HepG2 (cell line): ENCODE measurements at regions not wholly inside any gene's neighbourhood (a gene's known extent, or its start where the extent isn't known, plus 50 kb on each side); places are given as distances from the start of the nearest gene placed in this dataset.

Source experiments
- CHD2 ChIP-seq: IDR thresholded peaks from 2 replicates; pipeline ENCODE4 v1.6.1; 2011; ENCODE audit warnings: low read depth, low read length, improper control_type of control experiment
- CTCF ChIP-seq: sonication (generic); formaldehyde crosslinking; IDR thresholded peaks from 2 replicates; pipeline ENCODE4 v1.5.0; 2020; ENCODE audit warnings: mild to moderate bottlenecking, missing genetic modification reagents, moderate library complexity
- EEA1 ChIP-seq: sonication (generic); formaldehyde crosslinking; IDR thresholded peaks from 2 replicates; pipeline ENCODE4 v1.5.1; 2020; ENCODE audit warnings: mild to moderate bottlenecking, missing genetic modification reagents, borderline replicate concordance
- EP300 ChIP-seq, 3 experiments: sonication (generic) in 1 of 3; formaldehyde crosslinking in 1 of 3; IDR thresholded peaks; 2 replicates each; pipeline versions ENCODE4 v1.5.1 to v1.6.1; 2011 to 2020; ENCODE audit warnings: low read depth in 2 of 3, low read length in 2 of 3, borderline replicate concordance in 1 of 3, improper control_type of control experiment in 1 of 3, mild to moderate bottlenecking in 1 of 3, missing genetic modification reagents in 1 of 3, moderate library complexity in 1 of 3
- FOXM1 ChIP-seq: sonication (generic); formaldehyde crosslinking; IDR thresholded peaks from 2 replicates; pipeline ENCODE4 v1.5.0; 2020; ENCODE audit warnings: missing genetic modification reagents
- HHEX ChIP-seq: IDR thresholded peaks from 2 replicates; pipeline ENCODE4 v1.6.1; 2016; ENCODE audit warnings: control low read depth
- JUND ChIP-seq: sonication (generic); formaldehyde crosslinking; IDR thresholded peaks from 2 replicates; pipeline ENCODE4 v1.8.0; 2022; ENCODE audit warnings: mild to moderate bottlenecking, missing genetic modification reagents
- MEF2D ChIP-seq: sonication (generic); formaldehyde crosslinking; IDR thresholded peaks from 2 replicates; pipeline ENCODE4 v1.5.1; 2020; ENCODE audit warnings: mild to moderate bottlenecking, missing genetic modification reagents
- ZBTB21 ChIP-seq: sonication (generic); formaldehyde crosslinking; IDR thresholded peaks from 2 replicates; pipeline ENCODE4 v1.4.0; 2020; ENCODE audit warnings: missing genetic modification reagents
- ZFP36 ChIP-seq: fragments of 150-350 bp; IDR thresholded peaks from 2 replicates; pipeline ENCODE4 v1.6.1; 2018; ENCODE audit warnings: borderline replicate concordance, low read length, low read depth; ENCODE audit not compliant: partially characterized antibody
- ZNF343 ChIP-seq: sonication (generic); formaldehyde crosslinking; IDR thresholded peaks from 2 replicates; pipeline ENCODE4 v1.4.0; 2020; ENCODE audit warnings: mild to moderate bottlenecking, missing genetic modification reagents
- ZSCAN25 ChIP-seq: sonication (generic); formaldehyde crosslinking; IDR thresholded peaks from 2 replicates; pipeline ENCODE4 v1.8.0; 2022; ENCODE audit warnings: mild to moderate bottlenecking, missing genetic modification reagents
- ZSCAN5A ChIP-seq: sonication (generic); formaldehyde crosslinking; IDR thresholded peaks from 2 replicates; pipeline ENCODE4 v1.8.0; 2022; ENCODE audit warnings: mild to moderate bottlenecking, missing genetic modification reagents, borderline replicate concordance
- TF ChIP-seq, protein P1 (sequence below), 2 experiments: fragments of 450-650 bp in 1 of 2; sonication (generic) in 1 of 2; formaldehyde crosslinking in 1 of 2; IDR thresholded peaks; 2 replicates each; pipeline versions ENCODE4 v1.6.1 to v1.8.0; 2016 to 2022; ENCODE audit warnings: antibody characterized with exemption in 1 of 2, mild to moderate bottlenecking in 1 of 2, missing genetic modification reagents in 1 of 2

- TF ChIP-seq ZSCAN5A (CRISPR knock-in tag) (no peak), JUND (no peak), MEF2D (no peak), FOXM1 (CRISPR knock-in tag) (no peak), ZSCAN25 (CRISPR knock-in tag) (no peak), EEA1 (CRISPR knock-in tag) (no peak), HHEX (no peak), ZNF343 (CRISPR knock-in tag) (no peak), EP300 (IDR thresholded peaks at IDR 0.05; ENCODE audit: low read depth in 2 of 2, low read length in 2 of 2) (no peak), EP300 (CRISPR knock-in tag; IDR thresholded peaks at IDR 0.05; ENCODE audit: borderline replicate concordance) (no peak), CHD2 (no peak), ZBTB21 (CRISPR knock-in tag) (no peak), CTCF (CRISPR knock-in tag) (no peak), ZFP36 (no peak)
- TF ChIP-seq, protein P1, sequence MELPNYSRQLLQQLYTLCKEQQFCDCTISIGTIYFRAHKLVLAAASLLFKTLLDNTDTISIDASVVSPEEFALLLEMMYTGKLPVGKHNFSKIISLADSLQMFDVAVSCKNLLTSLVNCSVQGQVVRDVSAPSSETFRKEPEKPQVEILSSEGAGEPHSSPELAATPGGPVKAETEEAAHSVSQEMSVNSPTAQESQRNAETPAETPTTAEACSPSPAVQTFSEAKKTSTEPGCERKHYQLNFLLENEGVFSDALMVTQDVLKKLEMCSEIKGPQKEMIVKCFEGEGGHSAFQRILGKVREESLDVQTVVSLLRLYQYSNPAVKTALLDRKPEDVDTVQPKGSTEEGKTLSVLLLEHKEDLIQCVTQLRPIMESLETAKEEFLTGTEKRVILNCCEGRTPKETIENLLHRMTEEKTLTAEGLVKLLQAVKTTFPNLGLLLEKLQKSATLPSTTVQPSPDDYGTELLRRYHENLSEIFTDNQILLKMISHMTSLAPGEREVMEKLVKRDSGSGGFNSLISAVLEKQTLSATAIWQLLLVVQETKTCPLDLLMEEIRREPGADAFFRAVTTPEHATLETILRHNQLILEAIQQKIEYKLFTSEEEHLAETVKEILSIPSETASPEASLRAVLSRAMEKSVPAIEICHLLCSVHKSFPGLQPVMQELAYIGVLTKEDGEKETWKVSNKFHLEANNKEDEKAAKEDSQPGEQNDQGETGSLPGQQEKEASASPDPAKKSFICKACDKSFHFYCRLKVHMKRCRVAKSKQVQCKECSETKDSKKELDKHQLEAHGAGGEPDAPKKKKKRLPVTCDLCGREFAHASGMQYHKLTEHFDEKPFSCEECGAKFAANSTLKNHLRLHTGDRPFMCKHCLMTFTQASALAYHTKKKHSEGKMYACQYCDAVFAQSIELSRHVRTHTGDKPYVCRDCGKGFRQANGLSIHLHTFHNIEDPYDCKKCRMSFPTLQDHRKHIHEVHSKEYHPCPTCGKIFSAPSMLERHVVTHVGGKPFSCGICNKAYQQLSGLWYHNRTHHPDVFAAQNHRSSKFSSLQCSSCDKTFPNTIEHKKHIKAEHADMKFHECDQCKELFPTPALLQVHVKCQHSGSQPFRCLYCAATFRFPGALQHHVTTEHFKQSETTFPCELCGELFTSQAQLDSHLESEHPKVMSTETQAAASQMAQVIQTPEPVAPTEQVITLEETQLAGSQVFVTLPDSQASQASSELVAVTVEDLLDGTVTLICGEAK (IDR thresholded peaks at IDR 0.05), result no peak
- TF ChIP-seq, protein P1 (CRISPR knock-in tag; IDR thresholded peaks at IDR 0.05), result no peak
Observed at GRCh38 chr5:90117005-90117404, 292.6 kb downstream of the CETN3 start.
